Fibroblast of the aortic adventitia (primary cell): ENCODE measurements at regions not wholly inside any gene's neighbourhood (a gene's known extent, or its start where the extent isn't known, plus 50 kb on each side); places are given as distances from the start of the nearest gene placed in this dataset.

Experiments used
- DNase-seq: peaks from one replicate; pipeline ENCODE4 v3.0.0-alpha.2; 2010; ENCODE audit warnings: low read depth
- H3K4me3 ChIP-seq: 2 replicates; pipeline ENCODE4 v1.5.1; 2011; ENCODE audit warnings: low read depth, mild to moderate bottlenecking, control low read depth, low read length, moderate library complexity
- TF ChIP-seq, protein P1 (sequence below): IDR thresholded peaks from 2 replicates; pipeline ENCODE4 v1.5.1; 2011; ENCODE audit warnings: mild to moderate bottlenecking, low read length, control low read depth, inconsistent platforms; ENCODE audit not compliant: insufficient read depth

GRCh38 chr1:226474041-226474440 lies 66.1 kb upstream of the PARP1 start:
- TF ChIP-seq, protein P1, sequence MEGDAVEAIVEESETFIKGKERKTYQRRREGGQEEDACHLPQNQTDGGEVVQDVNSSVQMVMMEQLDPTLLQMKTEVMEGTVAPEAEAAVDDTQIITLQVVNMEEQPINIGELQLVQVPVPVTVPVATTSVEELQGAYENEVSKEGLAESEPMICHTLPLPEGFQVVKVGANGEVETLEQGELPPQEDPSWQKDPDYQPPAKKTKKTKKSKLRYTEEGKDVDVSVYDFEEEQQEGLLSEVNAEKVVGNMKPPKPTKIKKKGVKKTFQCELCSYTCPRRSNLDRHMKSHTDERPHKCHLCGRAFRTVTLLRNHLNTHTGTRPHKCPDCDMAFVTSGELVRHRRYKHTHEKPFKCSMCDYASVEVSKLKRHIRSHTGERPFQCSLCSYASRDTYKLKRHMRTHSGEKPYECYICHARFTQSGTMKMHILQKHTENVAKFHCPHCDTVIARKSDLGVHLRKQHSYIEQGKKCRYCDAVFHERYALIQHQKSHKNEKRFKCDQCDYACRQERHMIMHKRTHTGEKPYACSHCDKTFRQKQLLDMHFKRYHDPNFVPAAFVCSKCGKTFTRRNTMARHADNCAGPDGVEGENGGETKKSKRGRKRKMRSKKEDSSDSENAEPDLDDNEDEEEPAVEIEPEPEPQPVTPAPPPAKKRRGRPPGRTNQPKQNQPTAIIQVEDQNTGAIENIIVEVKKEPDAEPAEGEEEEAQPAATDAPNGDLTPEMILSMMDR, result no peak
- no peak for DNase-seq
- H3K4me3 ChIP-seq, result no peak overlapping the region

GRCh38 chr1:226474443-226475141 lies 66.7 kb upstream of the PARP1 start:
- H3K4me3 ChIP-seq, result no peak overlapping the region
- no peak for DNase-seq
- TF ChIP-seq, protein P1, result no peak

GRCh38 chr1:226475142-226475511 lies 67.2 kb upstream of the PARP1 start:
- TF ChIP-seq, protein P1, result no peak
- no peak for DNase-seq
- H3K4me3 ChIP-seq, result no peak overlapping the region

DNA sequence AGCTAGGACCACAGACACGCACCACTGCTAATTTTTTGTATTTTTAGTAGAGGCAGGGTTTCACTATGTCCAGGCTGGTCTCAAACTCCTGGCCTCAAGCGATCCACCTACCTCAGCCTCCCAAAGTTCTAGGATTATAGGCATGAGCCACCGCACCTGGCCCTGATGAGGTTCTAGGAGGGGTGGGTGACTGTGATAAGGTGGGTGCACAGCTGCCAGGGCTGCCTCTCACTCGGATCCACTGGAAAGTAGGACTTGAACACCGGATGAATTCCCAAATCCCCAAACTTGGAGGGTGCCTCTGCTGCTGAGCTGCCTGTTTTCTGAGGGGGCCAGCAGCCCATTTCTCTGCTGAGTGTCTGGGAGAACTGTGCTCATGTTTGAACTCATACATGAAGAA lies 68.2 kb upstream of the PARP1 start:
- no peak for DNase-seq
- TF ChIP-seq, protein P1, result no peak
- H3K4me3 ChIP-seq, result no peak overlapping the region

GRCh38 chr1:226476648-226477319 lies 68.9 kb upstream of the PARP1 start:
- no peak overlapping the region for H3K4me3 ChIP-seq
- TF ChIP-seq, protein P1, result no peak
- no peak for DNase-seq

DNA sequence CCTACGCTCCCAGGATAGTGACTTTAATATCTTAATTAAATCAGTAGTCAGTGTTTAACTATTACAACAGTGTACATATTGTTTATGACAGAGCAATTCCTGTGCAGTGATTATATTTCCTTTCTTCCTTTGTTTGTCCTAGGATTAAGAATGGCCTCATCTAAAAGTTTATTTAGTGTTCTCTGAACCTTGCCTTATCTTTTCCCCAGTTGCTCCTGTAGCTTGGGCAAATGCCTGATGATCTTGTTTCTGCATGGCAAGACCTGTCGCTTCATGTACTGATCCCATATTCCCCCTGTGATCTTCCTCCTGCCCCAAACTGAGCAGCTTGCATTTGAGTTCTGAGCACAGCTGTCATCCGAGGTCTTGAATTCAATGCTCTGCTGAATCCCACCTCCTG lies 69.1 kb upstream of the STUM start:
- no peak overlapping the region for H3K4me3 ChIP-seq
- TF ChIP-seq, protein P1, result no peak
- DNase-seq, result no peak
